DND-41 (cell line): ENCODE measurements at regions not wholly inside any gene's neighbourhood (a gene's known extent, or its start where the extent isn't known, plus 50 kb on each side); places are given as distances from the start of the nearest gene placed in this dataset.

Source experiments
- ATAC-seq: fragments of 200-7000 bp; cut with Tn5 transposase; 3 replicates; pipeline ENCODE4 v1.9.1; 2021; ENCODE audit warnings: low read depth; ENCODE audit not compliant: insufficient read depth
- DNase-seq: peaks from one replicate; pipeline ENCODE4 v3.0.0-alpha.2; 2020
- H2AFZ ChIP-seq: 2 replicates; pipeline ENCODE4 v1.6.0; 2012; ENCODE audit warnings: low read depth, low read length
- H3K27ac ChIP-seq: 2 replicates; pipeline ENCODE4 v1.5.1; 2012; ENCODE audit warnings: low read length, inconsistent platforms
- H3K27me3 ChIP-seq: fragments of 200-600 bp; sonication (generic); 2 replicates; pipeline ENCODE4 v1.6.0; 2012; ENCODE audit warnings: low read length, mild to moderate bottlenecking, inconsistent platforms; ENCODE audit not compliant: insufficient read depth, poor library complexity
- H3K36me3 ChIP-seq: 2 replicates; pipeline ENCODE4 v1.5.1; 2012; ENCODE audit warnings: low read length, inconsistent platforms; ENCODE audit not compliant: insufficient read depth
- H3K4me1 ChIP-seq: 2 replicates; pipeline ENCODE4 v1.5.1; 2012; ENCODE audit warnings: mild to moderate bottlenecking, low read length; ENCODE audit not compliant: insufficient read depth
- H3K4me2 ChIP-seq: 2 replicates; pipeline ENCODE4 v1.6.0; 2012; ENCODE audit warnings: mild to moderate bottlenecking, moderate library complexity, low read length, inconsistent platforms; ENCODE audit not compliant: insufficient read depth
- H3K4me3 ChIP-seq, 2 experiments: fragments of 200-600 bp in 1 of 2; shearing (Covaris generic) in 1 of 2; 2 replicates each; pipeline ENCODE4 v1.5.1; 2012 to 2016; ENCODE audit warnings: inconsistent platforms in 2 of 2, low read length in 2 of 2, mild to moderate bottlenecking in 2 of 2, low read depth in 1 of 2, moderate library complexity in 1 of 2
- H3K79me2 ChIP-seq: 2 replicates; pipeline ENCODE4 v1.6.0; 2012; ENCODE audit warnings: low read length, inconsistent platforms; ENCODE audit not compliant: insufficient read depth
- H3K9ac ChIP-seq: 2 replicates; pipeline ENCODE4 v1.6.0; 2012; ENCODE audit warnings: low read depth, mild to moderate bottlenecking, inconsistent platforms, low read length, moderate library complexity
- H3K9me3 ChIP-seq: 2 replicates; pipeline ENCODE4 v1.5.1; 2012; ENCODE audit warnings: low read length, moderate library complexity, mild to moderate bottlenecking, inconsistent platforms; ENCODE audit not compliant: insufficient read depth, severe bottlenecking
- H4K20me1 ChIP-seq: 2 replicates; pipeline ENCODE4 v1.6.0; 2012; ENCODE audit warnings: low read length; ENCODE audit not compliant: insufficient read depth
- EZH2 ChIP-seq: IDR thresholded peaks from 3 replicates; pipeline ENCODE4 v1.6.1; 2012; ENCODE audit warnings: borderline replicate concordance, low read depth, mild to moderate bottlenecking, moderate library complexity, low read length, inconsistent platforms; ENCODE audit not compliant: severe bottlenecking
- TF ChIP-seq, protein P1 (sequence below): IDR thresholded peaks from 2 replicates; pipeline ENCODE4 v1.5.1; 2012; ENCODE audit warnings: borderline replicate concordance, low read length, moderate library complexity, mild to moderate bottlenecking; ENCODE audit not compliant: poor library complexity, severe bottlenecking; ENCODE audit errors: extremely low read depth

DNA sequence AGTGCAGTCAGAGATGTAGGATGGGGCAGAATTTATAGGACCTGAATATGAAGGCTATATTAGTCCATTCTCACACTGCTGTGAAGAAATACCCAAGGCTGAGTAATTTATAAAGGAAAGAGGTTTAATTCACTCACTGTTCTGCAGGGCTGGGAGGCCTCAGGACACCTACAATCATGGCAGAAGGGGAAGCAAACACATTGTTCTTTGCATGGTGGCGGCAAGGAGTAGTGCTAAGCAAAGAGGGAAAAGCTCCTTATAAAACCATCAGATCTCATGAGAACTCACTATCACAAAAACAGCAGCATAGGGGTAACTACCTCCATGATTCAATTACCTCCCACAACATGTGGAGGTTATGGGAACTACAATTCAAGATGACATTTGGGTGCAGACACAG is 76.8 kb upstream of the MSTN start:
- H3K9ac ChIP-seq, result no peak overlapping the region
- no peak overlapping the region for H3K4me3 ChIP-seq
- no peak for TF ChIP-seq EZH2
- TF ChIP-seq, protein P1, sequence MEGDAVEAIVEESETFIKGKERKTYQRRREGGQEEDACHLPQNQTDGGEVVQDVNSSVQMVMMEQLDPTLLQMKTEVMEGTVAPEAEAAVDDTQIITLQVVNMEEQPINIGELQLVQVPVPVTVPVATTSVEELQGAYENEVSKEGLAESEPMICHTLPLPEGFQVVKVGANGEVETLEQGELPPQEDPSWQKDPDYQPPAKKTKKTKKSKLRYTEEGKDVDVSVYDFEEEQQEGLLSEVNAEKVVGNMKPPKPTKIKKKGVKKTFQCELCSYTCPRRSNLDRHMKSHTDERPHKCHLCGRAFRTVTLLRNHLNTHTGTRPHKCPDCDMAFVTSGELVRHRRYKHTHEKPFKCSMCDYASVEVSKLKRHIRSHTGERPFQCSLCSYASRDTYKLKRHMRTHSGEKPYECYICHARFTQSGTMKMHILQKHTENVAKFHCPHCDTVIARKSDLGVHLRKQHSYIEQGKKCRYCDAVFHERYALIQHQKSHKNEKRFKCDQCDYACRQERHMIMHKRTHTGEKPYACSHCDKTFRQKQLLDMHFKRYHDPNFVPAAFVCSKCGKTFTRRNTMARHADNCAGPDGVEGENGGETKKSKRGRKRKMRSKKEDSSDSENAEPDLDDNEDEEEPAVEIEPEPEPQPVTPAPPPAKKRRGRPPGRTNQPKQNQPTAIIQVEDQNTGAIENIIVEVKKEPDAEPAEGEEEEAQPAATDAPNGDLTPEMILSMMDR, result no peak
- no peak overlapping the region for H3K27ac ChIP-seq
- DNase-seq (no peak), ATAC-seq (no peak)
- no peaks in the 10 kb centered on the region for H3K79me2 ChIP-seq
- H3K9me3 ChIP-seq, result peaks cover 7% of the 10 kb centered on the region
- no peaks in the 10 kb centered on the region for H3K27me3 ChIP-seq
- H3K4me1 ChIP-seq, result no peaks in the 10 kb centered on the region
- H2AFZ ChIP-seq, result no peak overlapping the region
- H4K20me1 ChIP-seq, result no peaks in the 10 kb centered on the region
- H3K4me2 ChIP-seq, result no peak overlapping the region
- H3K36me3 ChIP-seq, result no peaks in the 10 kb centered on the region

DNA sequence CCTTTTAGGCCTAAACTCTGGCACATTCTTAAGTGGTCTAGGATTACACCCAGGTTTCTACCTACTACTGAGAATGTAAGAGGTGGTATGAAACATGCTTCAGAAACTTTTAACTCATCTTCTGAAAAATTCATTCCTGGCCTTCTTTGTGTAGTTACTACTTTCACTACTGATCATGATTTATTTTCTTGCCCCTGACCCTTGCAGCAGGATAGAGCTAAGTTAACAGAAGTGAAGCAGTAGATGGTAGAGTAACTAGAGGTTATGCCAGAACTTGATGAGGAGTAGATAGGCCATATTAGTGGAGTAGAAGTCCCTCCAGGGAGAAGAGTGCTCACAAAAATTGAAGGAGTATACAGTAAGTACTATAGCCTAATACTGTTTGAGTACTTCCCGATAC is 75.5 kb upstream of the MSTN start:
- TF ChIP-seq EZH2, result no peak
- TF ChIP-seq, protein P1, result no peak
- Histone ChIP-seq H3K36me3 (no peaks in the 10 kb centered on the region), H3K9me3 (peaks cover 7% of the 10 kb centered on the region), H3K4me3 (no peak overlapping the region), H4K20me1 (no peaks in the 10 kb centered on the region), H2AFZ (no peak overlapping the region), H3K4me1 (no peaks in the 10 kb centered on the region), H3K27me3 (no peaks in the 10 kb centered on the region), H3K79me2 (no peaks in the 10 kb centered on the region), H3K27ac (no peak overlapping the region), H3K4me2 (no peak overlapping the region), H3K9ac (no peak overlapping the region)
- no peak for DNase-seq
- no peak for ATAC-seq

DNA sequence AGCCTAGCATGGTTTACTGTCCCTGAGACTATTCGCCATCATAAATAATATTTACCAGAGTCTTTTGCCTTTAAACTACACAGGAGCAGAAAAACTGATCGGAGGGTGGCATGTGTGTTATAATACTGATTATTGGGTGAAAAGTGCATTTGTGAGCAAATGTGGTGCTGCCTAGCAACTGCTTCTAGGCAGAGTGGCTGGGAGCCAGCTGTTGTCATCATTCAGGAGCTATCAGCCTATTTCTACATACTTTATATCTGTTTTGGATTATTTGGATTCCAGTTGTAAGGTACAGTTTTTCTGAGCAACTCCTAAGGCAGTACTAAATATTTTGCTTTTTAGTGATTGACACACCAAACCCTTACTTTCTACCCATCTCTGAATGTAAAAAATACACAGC is 75.0 kb upstream of the MSTN start:
- no peaks in the 10 kb centered on the region for H4K20me1 ChIP-seq
- DNase-seq, result no peak
- ATAC-seq, result no peak
- no peaks in the 10 kb centered on the region for H3K79me2 ChIP-seq
- TF ChIP-seq EZH2, result no peak
- TF ChIP-seq, protein P1, result no peak
- H3K9me3 ChIP-seq, result peaks cover 7% of the 10 kb centered on the region
- H3K9ac ChIP-seq, result no peak overlapping the region
- no peak overlapping the region for H3K27ac ChIP-seq
- H2AFZ ChIP-seq, result no peak overlapping the region
- H3K4me3 ChIP-seq, result no peak overlapping the region
- no peak overlapping the region for H3K4me2 ChIP-seq
- H3K27me3 ChIP-seq, result no peaks in the 10 kb centered on the region
- no peaks in the 10 kb centered on the region for H3K36me3 ChIP-seq
- H3K4me1 ChIP-seq, result no peaks in the 10 kb centered on the region

DNA sequence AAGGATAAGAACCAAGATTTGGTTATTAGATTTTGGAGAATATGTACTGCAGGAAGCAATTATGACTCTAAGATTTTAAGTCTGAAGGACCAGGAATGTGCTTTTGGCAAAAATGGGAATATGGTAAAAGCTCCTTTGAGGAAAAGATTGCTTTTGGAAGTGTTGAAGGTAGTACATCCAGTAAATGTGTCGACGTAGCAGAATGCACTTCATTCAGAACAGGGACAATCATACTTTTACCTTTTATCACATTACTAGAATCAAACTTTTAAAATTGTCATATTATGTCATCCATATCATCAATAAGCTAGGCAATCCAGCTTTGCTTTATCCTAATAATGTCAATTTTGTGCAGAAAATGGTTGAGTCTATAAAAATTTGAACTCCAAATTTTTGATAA is 74.3 kb upstream of the MSTN start:
- DNase-seq, result no peak
- H3K27ac ChIP-seq, result no peak overlapping the region
- H3K36me3 ChIP-seq, result no peaks in the 10 kb centered on the region
- H3K4me3 ChIP-seq, result no peak overlapping the region
- H4K20me1 ChIP-seq, result no peaks in the 10 kb centered on the region
- no peaks in the 10 kb centered on the region for H3K27me3 ChIP-seq
- no peaks in the 10 kb centered on the region for H3K79me2 ChIP-seq
- no peak for ATAC-seq
- H3K4me1 ChIP-seq, result no peaks in the 10 kb centered on the region
- H3K9ac ChIP-seq, result no peak overlapping the region
- H3K4me2 ChIP-seq, result no peak overlapping the region
- no peak for TF ChIP-seq EZH2
- TF ChIP-seq, protein P1, result no peak
- peaks cover 7% of the 10 kb centered on the region for H3K9me3 ChIP-seq
- H2AFZ ChIP-seq, result no peak overlapping the region
